ENCODE measurements at regions not wholly inside any gene's neighbourhood (a gene's known extent, or its start where the extent isn't known, plus 50 kb on each side); places are given as distances from the start of the nearest gene placed in this dataset.

- TF ChIP-seq CTCF (conservative IDR thresholded peaks at IDR 0.05) (no peak), ZFX (IDR thresholded peaks at IDR 0.05) (no peak)
These were observed 241.6 kb downstream of the LRIG3 start for GRCh38 chr12:58678753-58679152.

All from C4-2B (cell line).